Thyroid gland (tissue), 4 donors: ENCODE measurements at regions not wholly inside any gene's neighbourhood (a gene's known extent, or its start where the extent isn't known, plus 50 kb on each side); places are given as distances from the start of the nearest gene placed in this dataset.

ENCODE experiments used
- POLR2A ChIP-seq, 2 donors: fragments of 450-650 bp; IDR thresholded peaks; one replicate each; pipeline ENCODE4 v1.6.1; 2017; ENCODE audit warnings: antibody characterized with exemption in 2 of 2, mild to moderate bottlenecking in 2 of 2, moderate library complexity in 1 of 2
- TF ChIP-seq, protein P1 (sequence below), 6 experiments: fragments of 200-600 bp in 3 of 6; fragments of 450-650 bp in 3 of 6; sonication (generic) in 3 of 6; IDR thresholded peaks; one replicate each; pipeline ENCODE4 v1.5.1; 2016 to 2019; ENCODE audit warnings: antibody characterized with exemption in 6 of 6, mild to moderate bottlenecking in 2 of 6, inconsistent platforms in 1 of 6, moderate library complexity in 1 of 6

- TF ChIP-seq, protein P1, sequence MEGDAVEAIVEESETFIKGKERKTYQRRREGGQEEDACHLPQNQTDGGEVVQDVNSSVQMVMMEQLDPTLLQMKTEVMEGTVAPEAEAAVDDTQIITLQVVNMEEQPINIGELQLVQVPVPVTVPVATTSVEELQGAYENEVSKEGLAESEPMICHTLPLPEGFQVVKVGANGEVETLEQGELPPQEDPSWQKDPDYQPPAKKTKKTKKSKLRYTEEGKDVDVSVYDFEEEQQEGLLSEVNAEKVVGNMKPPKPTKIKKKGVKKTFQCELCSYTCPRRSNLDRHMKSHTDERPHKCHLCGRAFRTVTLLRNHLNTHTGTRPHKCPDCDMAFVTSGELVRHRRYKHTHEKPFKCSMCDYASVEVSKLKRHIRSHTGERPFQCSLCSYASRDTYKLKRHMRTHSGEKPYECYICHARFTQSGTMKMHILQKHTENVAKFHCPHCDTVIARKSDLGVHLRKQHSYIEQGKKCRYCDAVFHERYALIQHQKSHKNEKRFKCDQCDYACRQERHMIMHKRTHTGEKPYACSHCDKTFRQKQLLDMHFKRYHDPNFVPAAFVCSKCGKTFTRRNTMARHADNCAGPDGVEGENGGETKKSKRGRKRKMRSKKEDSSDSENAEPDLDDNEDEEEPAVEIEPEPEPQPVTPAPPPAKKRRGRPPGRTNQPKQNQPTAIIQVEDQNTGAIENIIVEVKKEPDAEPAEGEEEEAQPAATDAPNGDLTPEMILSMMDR (IDR thresholded peaks at IDR 0.05), result no peak
- TF ChIP-seq POLR2A (IDR thresholded peaks at IDR 0.05), result no peak
These were observed 72.1 kb upstream of the FOXQ1 start for GRCh38 chr6:1239805-1240204.
